ENCODE measurements at regions not wholly inside any gene's neighbourhood (a gene's known extent, or its start where the extent isn't known, plus 50 kb on each side); places are given as distances from the start of the nearest gene placed in this dataset.

GRCh38 chr3:135805752-135806151 is 159.8 kb upstream of the PPP2R3A start:
- Histone ChIP-seq H3K9me3 (ENCODE audit: insufficient read depth, low read depth, low read length) (no peaks in the 10 kb centered on the region), H3K4me3 (ENCODE audit: low read length) (no peak overlapping the region), H3K27me3 (ENCODE audit: insufficient read depth, low read length) (no peaks in the 10 kb centered on the region), H3K27ac (ENCODE audit: low read length) (no peak overlapping the region), H3K36me3 (ENCODE audit: insufficient read depth, low read depth, low read length) (no peaks in the 10 kb centered on the region), H3K9ac (ENCODE audit: low read depth, low read length) (no peak overlapping the region), H3K4me1 (ENCODE audit: insufficient read depth, low read length) (peaks cover 8% of the 10 kb centered on the region; the same call in 1 of the 2 replicates)

GRCh38 chr3:135806317-135806716 is 159.2 kb upstream of the PPP2R3A start:
- H3K9me3 ChIP-seq (ENCODE audit: insufficient read depth, low read depth, low read length) = no peaks in the 10 kb centered on the region
- peaks cover 8% of the 10 kb centered on the region; the same call in 1 of the 2 replicates for H3K4me1 ChIP-seq (ENCODE audit: insufficient read depth, low read length)
- H3K9ac ChIP-seq (ENCODE audit: low read depth, low read length) = no peak overlapping the region
- H3K36me3 ChIP-seq (ENCODE audit: insufficient read depth, low read depth, low read length) = no peaks in the 10 kb centered on the region
- H3K4me3 ChIP-seq (ENCODE audit: low read length) = no peak overlapping the region
- H3K27ac ChIP-seq (ENCODE audit: low read length) = no peak overlapping the region
- no peaks in the 10 kb centered on the region for H3K27me3 ChIP-seq (ENCODE audit: insufficient read depth, low read length)

- Histone ChIP-seq H3K9ac (ENCODE audit: low read depth, low read length) (no peak overlapping the region), H3K36me3 (ENCODE audit: insufficient read depth, low read depth, low read length) (no peaks in the 10 kb centered on the region), H3K4me1 (ENCODE audit: insufficient read depth, low read length) (peaks cover 8% of the 10 kb centered on the region; the same call in 1 of the 2 replicates), H3K27me3 (ENCODE audit: insufficient read depth, low read length) (no peaks in the 10 kb centered on the region), H3K9me3 (ENCODE audit: insufficient read depth, low read depth, low read length) (no peaks in the 10 kb centered on the region), H3K27ac (ENCODE audit: low read length) (no peak overlapping the region), H3K4me3 (ENCODE audit: low read length) (no peak overlapping the region)
Measured at GRCh38 chr3:135807879-135808278, 157.6 kb upstream of the PPP2R3A start.

- H3K9ac ChIP-seq (ENCODE audit: low read depth, low read length) = no peak overlapping the region
- no peaks in the 10 kb centered on the region for H3K9me3 ChIP-seq (ENCODE audit: insufficient read depth, low read depth, low read length)
- H3K4me1 ChIP-seq (ENCODE audit: insufficient read depth, low read length) = peaks cover 8% of the 10 kb centered on the region; the same call in 1 of the 2 replicates
- no peak overlapping the region for H3K27ac ChIP-seq (ENCODE audit: low read length)
- H3K27me3 ChIP-seq (ENCODE audit: insufficient read depth, low read length) = no peaks in the 10 kb centered on the region
- H3K36me3 ChIP-seq (ENCODE audit: insufficient read depth, low read depth, low read length) = no peaks in the 10 kb centered on the region
- H3K4me3 ChIP-seq (ENCODE audit: low read length) = no peak overlapping the region
Measured at GRCh38 chr3:135809021-135809634, 156.4 kb upstream of the PPP2R3A start.

GRCh38 chr3:135811651-135812050 is 153.9 kb upstream of the PPP2R3A start:
- no peaks in the 10 kb centered on the region for H3K36me3 ChIP-seq (ENCODE audit: insufficient read depth, low read depth, low read length)
- no peaks in the 10 kb centered on the region for H3K9me3 ChIP-seq (ENCODE audit: insufficient read depth, low read depth, low read length)
- no peak overlapping the region for H3K4me3 ChIP-seq (ENCODE audit: low read length)
- H3K27me3 ChIP-seq (ENCODE audit: insufficient read depth, low read length) = no peaks in the 10 kb centered on the region
- no peak overlapping the region for H3K9ac ChIP-seq (ENCODE audit: low read depth, low read length)
- peaks cover 4% of the 10 kb centered on the region; the same call in 1 of the 2 replicates for H3K4me1 ChIP-seq (ENCODE audit: insufficient read depth, low read length)
- H3K27ac ChIP-seq (ENCODE audit: low read length) = no peak overlapping the region

GRCh38 chr3:135812057-135812456 is 153.5 kb upstream of the PPP2R3A start:
- peaks cover 4% of the 10 kb centered on the region; the same call in 1 of the 2 replicates for H3K4me1 ChIP-seq (ENCODE audit: insufficient read depth, low read length)
- H3K27me3 ChIP-seq (ENCODE audit: insufficient read depth, low read length) = no peaks in the 10 kb centered on the region
- H3K4me3 ChIP-seq (ENCODE audit: low read length) = no peak overlapping the region
- H3K9ac ChIP-seq (ENCODE audit: low read depth, low read length) = no peak overlapping the region
- H3K36me3 ChIP-seq (ENCODE audit: insufficient read depth, low read depth, low read length) = no peaks in the 10 kb centered on the region
- H3K27ac ChIP-seq (ENCODE audit: low read length) = no peak overlapping the region
- no peaks in the 10 kb centered on the region for H3K9me3 ChIP-seq (ENCODE audit: insufficient read depth, low read depth, low read length)

- H3K27me3 ChIP-seq (ENCODE audit: insufficient read depth, low read length) = no peaks in the 10 kb centered on the region
- H3K27ac ChIP-seq (ENCODE audit: low read length) = no peak overlapping the region
- H3K9ac ChIP-seq (ENCODE audit: low read depth, low read length) = no peak overlapping the region
- H3K36me3 ChIP-seq (ENCODE audit: insufficient read depth, low read depth, low read length) = no peaks in the 10 kb centered on the region
- no peaks in the 10 kb centered on the region for H3K4me1 ChIP-seq (ENCODE audit: insufficient read depth, low read length)
- H3K4me3 ChIP-seq (ENCODE audit: low read length) = no peak overlapping the region
- H3K9me3 ChIP-seq (ENCODE audit: insufficient read depth, low read depth, low read length) = no peaks in the 10 kb centered on the region
Measured at GRCh38 chr3:135834465-135834864, 131.1 kb upstream of the PPP2R3A start.

GRCh38 chr3:135837977-135838631 is 127.4 kb upstream of the PPP2R3A start:
- no peaks in the 10 kb centered on the region for H3K27me3 ChIP-seq (ENCODE audit: insufficient read depth, low read length)
- no peaks in the 10 kb centered on the region for H3K9me3 ChIP-seq (ENCODE audit: insufficient read depth, low read depth, low read length)
- H3K4me1 ChIP-seq (ENCODE audit: insufficient read depth, low read length) = no peaks in the 10 kb centered on the region
- H3K36me3 ChIP-seq (ENCODE audit: insufficient read depth, low read depth, low read length) = no peaks in the 10 kb centered on the region
- no peak overlapping the region for H3K27ac ChIP-seq (ENCODE audit: low read length)
- no peak overlapping the region for H3K9ac ChIP-seq (ENCODE audit: low read depth, low read length)
- H3K4me3 ChIP-seq (ENCODE audit: low read length) = no peak overlapping the region

- Histone ChIP-seq H3K4me3 (ENCODE audit: low read length) (no peak overlapping the region), H3K9me3 (ENCODE audit: insufficient read depth, low read depth, low read length) (no peaks in the 10 kb centered on the region)
Measured at GRCh38 chr3:135840436-135840835, 125.1 kb upstream of the PPP2R3A start.

GRCh38 chr3:135844386-135844785 is 121.1 kb upstream of the PPP2R3A start:
- H3K36me3 ChIP-seq (ENCODE audit: insufficient read depth, low read depth, low read length) = no peaks in the 10 kb centered on the region
- no peak overlapping the region for H3K9ac ChIP-seq (ENCODE audit: low read depth, low read length)
- H3K9me3 ChIP-seq (ENCODE audit: insufficient read depth, low read depth, low read length) = peaks cover 5% of the 10 kb centered on the region; the same call in 1 of the 2 replicates
- no peak overlapping the region for H3K4me3 ChIP-seq (ENCODE audit: low read length)
- H3K4me1 ChIP-seq (ENCODE audit: insufficient read depth, low read length) = no peaks in the 10 kb centered on the region
- H3K27ac ChIP-seq (ENCODE audit: low read length) = no peak overlapping the region
- no peaks in the 10 kb centered on the region for H3K27me3 ChIP-seq (ENCODE audit: insufficient read depth, low read length)

More at GRCh38 chr3:135840436-135840835, 125.1 kb upstream of the PPP2R3A start:
- H3K4me1 ChIP-seq (ENCODE audit: insufficient read depth, low read length) = no peaks in the 10 kb centered on the region
- H3K9ac ChIP-seq (ENCODE audit: low read depth, low read length) = no peak overlapping the region
- H3K36me3 ChIP-seq (ENCODE audit: insufficient read depth, low read depth, low read length) = no peaks in the 10 kb centered on the region
- no peak overlapping the region for H3K27ac ChIP-seq (ENCODE audit: low read length)
- no peaks in the 10 kb centered on the region for H3K27me3 ChIP-seq (ENCODE audit: insufficient read depth, low read length)

GRCh38 chr3:135848051-135848450 is 117.5 kb upstream of the PPP2R3A start:
- Histone ChIP-seq H3K4me3 (ENCODE audit: low read length) (no peak overlapping the region), H3K27ac (ENCODE audit: low read length) (no peak overlapping the region), H3K9ac (ENCODE audit: low read depth, low read length) (no peak overlapping the region), H3K36me3 (ENCODE audit: insufficient read depth, low read depth, low read length) (no peaks in the 10 kb centered on the region), H3K27me3 (ENCODE audit: insufficient read depth, low read length) (no peaks in the 10 kb centered on the region), H3K9me3 (ENCODE audit: insufficient read depth, low read depth, low read length) (peaks cover 5% of the 10 kb centered on the region; the same call in 1 of the 2 replicates), H3K4me1 (ENCODE audit: insufficient read depth, low read length) (no peaks in the 10 kb centered on the region)

- Histone ChIP-seq H3K4me3 (ENCODE audit: low read length) (no peak overlapping the region), H3K27me3 (ENCODE audit: insufficient read depth, low read length) (no peaks in the 10 kb centered on the region), H3K36me3 (ENCODE audit: insufficient read depth, low read depth, low read length) (no peaks in the 10 kb centered on the region), H3K9ac (ENCODE audit: low read depth, low read length) (no peak overlapping the region), H3K27ac (ENCODE audit: low read length) (no peak overlapping the region), H3K4me1 (ENCODE audit: insufficient read depth, low read length) (no peaks in the 10 kb centered on the region), H3K9me3 (ENCODE audit: insufficient read depth, low read depth, low read length) (peaks cover 5% of the 10 kb centered on the region; the same call in 1 of the 2 replicates)
Measured at GRCh38 chr3:135849827-135850226, 115.7 kb upstream of the PPP2R3A start.

Data from iPS-20b (cell line).